Upper lobe of right lung (tissue), 1 donor: ENCODE measurements at regions not wholly inside any gene's neighbourhood (a gene's known extent, or its start where the extent isn't known, plus 50 kb on each side); places are given as distances from the start of the nearest gene placed in this dataset.
A peak's percentile ranks its signal among the peaks of the same experiment; 100 is the strongest.

ENCODE experiments used
- ATAC-seq: fragments of 200-7000 bp; cut with Tn5 transposase; one replicate; pipeline ENCODE4 v1.9.1; 2020; ENCODE audit warnings: mild to moderate bottlenecking, moderate library complexity
- DNase-seq: peaks from one replicate; pipeline ENCODE4 v3.0.0-alpha.2; 2020
- H3K27ac ChIP-seq: fragments of 200-600 bp; one replicate; pipeline ENCODE4 v1.8.0; 2022
- H3K27me3 ChIP-seq: fragments of 200-600 bp; one replicate; pipeline ENCODE4 v1.8.0; 2022; ENCODE audit warnings: mild to moderate bottlenecking
- H3K36me3 ChIP-seq: fragments of 200-600 bp; one replicate; pipeline ENCODE4 v1.8.0; 2022
- H3K4me1 ChIP-seq: fragments of 200-600 bp; one replicate; pipeline ENCODE4 v1.8.0; 2022
- H3K4me3 ChIP-seq: fragments of 200-600 bp; one replicate; pipeline ENCODE4 v1.8.0; 2022; ENCODE audit warnings: mild to moderate bottlenecking
- H3K9me3 ChIP-seq: fragments of 200-600 bp; one replicate; pipeline ENCODE4 v1.8.0; 2022
- CTCF ChIP-seq: fragments of 200-600 bp; IDR thresholded peaks from one replicate; pipeline ENCODE4 v1.8.0; 2022; ENCODE audit warnings: antibody characterized with exemption
- intact Hi-C: fragments of 100-400 bp; cut with DNase I; formaldehyde crosslinking; loops from one replicate; pipeline ENCODE4 v1.11.0; 2022
- donor health status: DM: no; HTN: yes; CAD: no; lungs with severe emphysema.

- intact Hi-C loops: no loop called here
- ATAC-seq (no peak), DNase-seq (peak; percentile 35)
- no peak for TF ChIP-seq CTCF
- no peaks in the 10 kb centered on the region for H3K9me3 ChIP-seq
- H3K27ac ChIP-seq: no peak overlapping the region
- no peak overlapping the region for H3K4me3 ChIP-seq
- H3K27me3 ChIP-seq: no peaks in the 10 kb centered on the region
- H3K36me3 ChIP-seq: no peaks in the 10 kb centered on the region
- H3K4me1 ChIP-seq: no peaks in the 10 kb centered on the region
Observed at GRCh38 chr14:105844810-105845724, 318.7 kb downstream of the TMEM121 start.

DNA sequence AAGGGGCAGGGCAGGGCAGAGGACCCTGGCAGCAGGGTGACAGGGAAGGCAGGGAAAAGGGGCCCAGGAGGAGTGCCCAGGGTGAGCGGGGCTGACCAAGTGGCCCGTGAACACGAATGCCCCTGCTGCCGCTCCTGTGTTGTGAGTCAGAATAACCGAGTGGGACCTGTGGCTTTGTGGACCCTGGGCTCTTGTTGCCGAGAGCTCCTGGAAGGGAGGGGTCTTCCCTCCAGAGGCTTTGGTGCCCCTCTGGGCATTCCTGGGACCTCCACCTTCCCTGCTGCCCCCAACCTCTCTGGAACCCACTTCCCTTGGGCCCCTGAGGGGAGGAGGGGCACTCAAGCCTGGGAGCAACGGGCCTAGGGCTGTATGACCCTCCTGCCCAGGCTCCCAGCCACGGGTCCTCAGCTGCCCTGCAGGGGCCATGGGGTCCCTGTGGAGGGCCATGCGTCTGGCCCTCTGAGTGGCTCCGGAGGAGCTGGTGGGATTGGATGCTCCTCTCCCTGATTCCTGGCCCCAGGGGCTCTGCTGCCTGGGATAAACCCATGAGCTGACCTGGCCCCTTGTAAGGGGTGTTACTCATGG is 319.4 kb downstream of the TMEM121 start:
- H3K36me3 ChIP-seq: no peaks in the 10 kb centered on the region
- no peaks in the 10 kb centered on the region for H3K27me3 ChIP-seq
- intact Hi-C loops: no loop called here
- DNase-seq (no peak), ATAC-seq (no peak)
- H3K9me3 ChIP-seq: no peaks in the 10 kb centered on the region
- no peak overlapping the region for H3K27ac ChIP-seq
- H3K4me3 ChIP-seq: no peak overlapping the region
- H3K4me1 ChIP-seq: no peaks in the 10 kb centered on the region
- no peak for TF ChIP-seq CTCF

- DNase-seq (no peak), ATAC-seq (peak; percentile 5)
- H3K4me1 ChIP-seq: no peaks in the 10 kb centered on the region
- no peaks in the 10 kb centered on the region for H3K27me3 ChIP-seq
- H3K36me3 ChIP-seq: no peaks in the 10 kb centered on the region
- no peak overlapping the region for H3K4me3 ChIP-seq
- intact Hi-C loops: no loop called here
- no peaks in the 10 kb centered on the region for H3K9me3 ChIP-seq
- no peak overlapping the region for H3K27ac ChIP-seq
- no peak for TF ChIP-seq CTCF
Observed at GRCh38 chr14:105846312-105846711, 319.9 kb downstream of the TMEM121 start.

DNA sequence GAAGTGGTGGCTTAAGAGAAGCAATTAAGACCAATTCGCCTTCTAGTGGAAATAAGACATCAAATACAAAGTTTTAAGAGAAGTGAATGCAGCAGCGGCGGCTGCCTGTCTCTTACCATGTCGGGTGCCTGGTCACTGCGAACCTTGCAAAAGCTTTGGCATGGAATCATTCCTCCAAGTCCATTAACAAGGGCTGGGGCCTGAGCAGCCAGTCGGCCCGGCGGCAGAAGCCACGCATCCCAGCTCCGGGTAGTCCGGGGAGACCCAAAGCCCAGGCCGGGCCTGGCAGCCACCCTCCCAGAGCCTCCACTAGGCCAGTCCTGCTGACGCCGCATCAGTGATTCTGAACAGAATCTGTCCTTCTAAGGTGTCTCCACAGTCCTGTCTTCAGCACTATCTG is 321.0 kb downstream of the TMEM121 start:
- ATAC-seq: no peak
- Histone ChIP-seq H3K27me3 (no peaks in the 10 kb centered on the region), H3K27ac (no peak overlapping the region), H3K9me3 (no peaks in the 10 kb centered on the region), H3K36me3 (no peaks in the 10 kb centered on the region), H3K4me3 (no peak overlapping the region), H3K4me1 (no peaks in the 10 kb centered on the region)
- intact Hi-C loops: no loop called here
- DNase-seq: no peak
- no peak for TF ChIP-seq CTCF

DNA sequence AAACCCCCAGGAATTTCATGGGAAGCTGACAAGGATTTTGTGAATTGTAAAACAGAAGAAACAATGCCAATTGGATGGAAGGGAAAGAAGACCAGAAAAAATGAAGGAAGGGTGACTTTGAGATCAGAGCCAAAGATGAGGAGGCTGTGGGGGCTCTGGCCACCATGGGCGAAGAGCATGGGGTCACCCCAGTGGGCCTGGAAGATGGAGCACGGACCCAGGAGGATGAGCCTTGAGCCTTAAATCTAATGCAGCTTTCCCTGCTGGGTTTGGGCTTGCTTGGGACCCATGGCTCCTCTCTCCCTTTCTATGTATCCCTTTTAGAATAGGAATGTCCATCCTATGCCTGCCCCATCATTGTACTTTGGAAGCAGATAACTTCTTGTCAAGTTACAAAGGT is 322.2 kb downstream of the TMEM121 start:
- ATAC-seq (no peak), DNase-seq (no peak)
- intact Hi-C loops: no loop called here
- H3K27ac ChIP-seq: no peak overlapping the region
- no peak for TF ChIP-seq CTCF
- no peaks in the 10 kb centered on the region for H3K9me3 ChIP-seq
- no peaks in the 10 kb centered on the region for H3K27me3 ChIP-seq
- H3K36me3 ChIP-seq: no peaks in the 10 kb centered on the region
- no peaks in the 10 kb centered on the region for H3K4me1 ChIP-seq
- H3K4me3 ChIP-seq: no peak overlapping the region
